Ovary (tissue), 3 donors: ENCODE measurements at regions not wholly inside any gene's neighbourhood (a gene's known extent, or its start where the extent isn't known, plus 50 kb on each side); places are given as distances from the start of the nearest gene placed in this dataset.

Experiments used
- CTCF ChIP-seq, 3 donors: fragments of 450-650 bp in 2 of 3; fragments of 200-600 bp in 1 of 3; IDR thresholded peaks; one replicate each; pipeline versions ENCODE4 v1.5.1 to v1.8.0; 2016 to 2022; ENCODE audit warnings: antibody characterized with exemption in 3 of 3, mild to moderate bottlenecking in 1 of 3
- EP300 ChIP-seq: sonication (generic); formaldehyde crosslinking; IDR thresholded peaks from one replicate; pipeline ENCODE4 v1.6.1; 2017; ENCODE audit warnings: antibody characterized with exemption
- POLR2A ChIP-seq: fragments of 450-650 bp; IDR thresholded peaks from one replicate; pipeline ENCODE4 v1.6.1; 2017; ENCODE audit warnings: antibody characterized with exemption, mild to moderate bottlenecking, moderate library complexity
- donor health status: DM: no; HTN: no; CAD: no.

- TF ChIP-seq POLR2A (no peak), CTCF (IDR thresholded peaks at IDR 0.05) (no peak), EP300 (no peak)
Observed at GRCh38 chr5:164203581-164204225, 698.3 kb downstream of the MAT2B start.
